HUES48 (cell line): ENCODE measurements at regions not wholly inside any gene's neighbourhood (a gene's known extent, or its start where the extent isn't known, plus 50 kb on each side); places are given as distances from the start of the nearest gene placed in this dataset.

ENCODE experiments used
- H3K27ac ChIP-seq: one replicate; pipeline ENCODE4 v1.7.0; 2013; ENCODE audit warnings: low read depth, low read length, inconsistent platforms
- H3K27me3 ChIP-seq: 2 replicates; pipeline ENCODE4 v1.6.1; 2013; ENCODE audit warnings: mild to moderate bottlenecking, low read length; ENCODE audit not compliant: control insufficient read depth, insufficient read depth
- H3K36me3 ChIP-seq: 2 replicates; pipeline ENCODE4 v1.6.1; 2013; ENCODE audit warnings: low read length; ENCODE audit not compliant: control insufficient read depth, insufficient read depth
- H3K4me1 ChIP-seq: 2 replicates; pipeline ENCODE4 v1.6.1; 2013; ENCODE audit warnings: mild to moderate bottlenecking, low read length; ENCODE audit not compliant: control insufficient read depth, insufficient read depth
- H3K4me3 ChIP-seq: 2 replicates; pipeline ENCODE4 v1.5.1; 2013; ENCODE audit warnings: mild to moderate bottlenecking, low read depth, low read length
- H3K9ac ChIP-seq: 2 replicates; pipeline ENCODE4 v1.6.1; 2013; ENCODE audit warnings: mild to moderate bottlenecking, low read depth, low read length, moderate library complexity
- H3K9me3 ChIP-seq: 2 replicates; pipeline ENCODE4 v1.6.1; 2013; ENCODE audit warnings: low read length; ENCODE audit not compliant: control insufficient read depth, insufficient read depth

DNA sequence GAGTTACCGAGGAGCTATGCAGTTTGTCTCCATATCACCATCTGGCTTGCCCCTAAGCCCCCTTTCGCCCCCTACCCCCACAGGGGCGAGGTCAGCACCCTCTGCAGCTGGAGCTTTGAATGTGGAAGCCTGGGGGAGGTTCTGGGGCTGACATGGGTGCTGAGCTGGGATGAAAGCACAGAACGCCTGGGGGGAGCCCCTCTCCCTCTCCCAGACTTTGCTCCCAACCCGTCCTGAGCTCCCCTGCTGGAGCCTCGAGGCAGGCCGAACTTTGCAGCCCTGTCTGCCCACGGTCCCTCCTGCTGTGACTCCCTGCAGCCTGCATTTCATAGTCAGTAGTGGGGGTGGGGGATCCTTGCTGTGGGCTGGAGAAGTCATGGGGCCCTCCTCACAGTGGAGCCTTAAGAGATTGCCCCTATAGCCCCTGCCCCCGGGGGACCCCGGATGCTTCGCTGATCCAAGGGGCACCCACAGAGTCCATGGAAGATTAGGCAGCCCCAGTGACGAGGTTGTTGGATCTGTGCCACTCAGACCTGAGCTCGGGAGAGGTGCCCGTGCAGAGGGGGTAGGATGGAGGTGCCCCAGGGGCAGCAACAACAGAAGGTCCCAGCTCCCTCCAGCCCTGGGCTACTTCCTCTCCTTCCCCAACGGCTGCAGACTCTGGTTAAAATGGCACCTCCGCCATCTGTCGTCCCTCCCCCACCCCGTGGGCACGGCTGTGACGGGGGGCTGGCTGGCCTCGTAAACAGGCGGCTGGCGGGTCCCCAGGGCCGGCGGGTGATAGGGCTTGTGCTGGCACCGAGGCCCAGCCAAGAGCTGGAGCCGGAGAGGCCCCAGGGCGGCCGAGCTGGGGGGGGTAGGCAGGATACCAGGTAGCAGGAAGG is 162.0 kb downstream of the C9orf50 start:
- Histone ChIP-seq H3K9me3 (no peaks in the 10 kb centered on the region), H3K36me3 (no peaks in the 10 kb centered on the region), H3K4me3 (no peak overlapping the region), H3K4me1 (peaks cover 22% of the 10 kb centered on the region), H3K27me3 (peaks cover 16% of the 10 kb centered on the region), H3K9ac (no peak overlapping the region), H3K27ac (no peak overlapping the region)

DNA sequence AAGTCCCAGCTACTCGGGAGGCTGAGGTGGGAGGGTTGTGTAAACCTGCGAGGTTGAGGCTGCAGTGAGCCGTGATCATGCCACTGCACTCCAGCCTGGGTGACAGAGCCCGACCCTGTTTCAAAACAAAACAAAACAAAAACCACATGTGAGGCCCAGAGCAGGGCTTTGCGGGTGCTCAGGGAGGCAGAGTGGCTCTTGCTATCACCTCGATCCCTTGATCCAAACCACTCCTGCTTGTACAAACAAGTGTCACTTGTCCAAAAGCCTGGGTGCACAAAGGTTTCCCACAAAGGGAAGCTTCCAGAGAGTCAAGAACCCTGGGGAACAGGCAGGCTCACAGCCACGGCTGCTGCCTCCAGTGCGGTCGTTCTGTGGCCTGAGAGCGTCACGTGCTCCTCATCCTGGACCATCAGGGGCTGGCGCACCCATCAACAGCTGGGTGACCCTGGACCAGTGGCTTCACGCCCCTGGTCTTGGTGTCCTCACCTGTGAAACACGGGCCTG is 162.7 kb downstream of the C9orf50 start:
- no peaks in the 10 kb centered on the region for H3K9me3 ChIP-seq
- peaks cover 16% of the 10 kb centered on the region for H3K27me3 ChIP-seq
- no peak overlapping the region for H3K9ac ChIP-seq
- H3K36me3 ChIP-seq = no peaks in the 10 kb centered on the region
- H3K27ac ChIP-seq = no peak overlapping the region
- no peak overlapping the region for H3K4me3 ChIP-seq
- peaks cover 22% of the 10 kb centered on the region for H3K4me1 ChIP-seq

DNA sequence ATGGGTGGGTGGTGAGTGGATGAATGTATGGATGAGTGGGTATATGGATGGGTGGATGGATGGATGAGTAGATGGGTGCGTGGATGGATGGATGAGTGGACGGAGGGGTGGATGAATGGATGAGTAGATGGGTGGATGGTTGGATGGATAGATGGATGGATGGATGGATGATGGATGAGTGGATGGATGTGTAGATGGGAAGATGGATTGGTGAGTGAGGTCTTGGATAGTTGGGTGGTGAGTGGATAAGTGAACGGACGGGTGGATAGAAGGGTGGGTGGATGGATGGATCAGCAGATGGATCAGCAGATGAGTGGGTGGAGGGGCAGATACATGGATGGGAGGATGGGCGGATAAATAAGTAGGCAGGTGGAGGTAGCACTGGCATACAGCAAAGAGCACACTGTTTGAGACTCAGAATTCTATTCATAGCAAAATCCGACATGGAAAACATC is 163.5 kb downstream of the C9orf50 start:
- no peaks in the 10 kb centered on the region for H3K9me3 ChIP-seq
- H3K4me1 ChIP-seq = peaks cover 22% of the 10 kb centered on the region
- H3K27me3 ChIP-seq = peaks cover 16% of the 10 kb centered on the region
- no peak overlapping the region for H3K4me3 ChIP-seq
- no peak overlapping the region for H3K27ac ChIP-seq
- H3K9ac ChIP-seq = no peak overlapping the region
- no peaks in the 10 kb centered on the region for H3K36me3 ChIP-seq

DNA sequence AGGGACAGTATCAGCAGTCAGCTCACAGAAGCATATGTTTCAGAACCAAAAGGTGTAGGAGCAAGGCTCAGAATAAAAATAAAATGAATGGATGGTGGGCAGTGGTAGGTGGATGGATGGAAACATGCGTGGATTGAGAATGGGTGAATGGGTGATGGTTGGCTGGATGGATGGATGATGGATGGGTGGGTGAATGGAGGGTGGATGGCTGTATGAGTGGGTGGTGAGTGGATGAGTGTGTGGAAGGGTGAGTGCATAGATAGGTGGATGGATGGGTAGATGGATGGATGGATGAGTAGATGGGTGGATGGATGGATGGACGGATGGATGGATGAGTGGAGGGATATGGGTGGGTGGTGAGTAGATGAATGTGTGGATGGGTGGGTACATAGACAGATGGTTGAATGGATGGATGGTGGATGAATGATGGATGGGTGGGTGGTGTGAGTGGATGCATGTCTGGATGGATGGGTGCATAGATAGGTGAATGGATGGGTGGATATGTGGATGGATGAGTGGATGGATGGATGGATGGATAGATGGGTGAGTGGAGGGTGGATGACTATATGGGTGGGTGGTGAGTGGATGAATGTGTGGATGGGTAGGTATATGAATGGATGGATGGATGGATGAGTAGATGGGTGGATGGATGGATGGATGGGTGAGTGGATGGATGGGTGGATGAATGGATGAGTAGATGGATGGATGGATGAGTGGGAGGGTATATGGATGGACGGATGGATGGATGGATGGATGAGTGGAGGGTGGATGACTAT is 164.2 kb downstream of the C9orf50 start:
- no peak overlapping the region for H3K9ac ChIP-seq
- no peaks in the 10 kb centered on the region for H3K36me3 ChIP-seq
- no peaks in the 10 kb centered on the region for H3K9me3 ChIP-seq
- no peak overlapping the region for H3K4me3 ChIP-seq
- H3K4me1 ChIP-seq = peaks cover 22% of the 10 kb centered on the region
- H3K27me3 ChIP-seq = peaks cover 16% of the 10 kb centered on the region
- H3K27ac ChIP-seq = no peak overlapping the region

DNA sequence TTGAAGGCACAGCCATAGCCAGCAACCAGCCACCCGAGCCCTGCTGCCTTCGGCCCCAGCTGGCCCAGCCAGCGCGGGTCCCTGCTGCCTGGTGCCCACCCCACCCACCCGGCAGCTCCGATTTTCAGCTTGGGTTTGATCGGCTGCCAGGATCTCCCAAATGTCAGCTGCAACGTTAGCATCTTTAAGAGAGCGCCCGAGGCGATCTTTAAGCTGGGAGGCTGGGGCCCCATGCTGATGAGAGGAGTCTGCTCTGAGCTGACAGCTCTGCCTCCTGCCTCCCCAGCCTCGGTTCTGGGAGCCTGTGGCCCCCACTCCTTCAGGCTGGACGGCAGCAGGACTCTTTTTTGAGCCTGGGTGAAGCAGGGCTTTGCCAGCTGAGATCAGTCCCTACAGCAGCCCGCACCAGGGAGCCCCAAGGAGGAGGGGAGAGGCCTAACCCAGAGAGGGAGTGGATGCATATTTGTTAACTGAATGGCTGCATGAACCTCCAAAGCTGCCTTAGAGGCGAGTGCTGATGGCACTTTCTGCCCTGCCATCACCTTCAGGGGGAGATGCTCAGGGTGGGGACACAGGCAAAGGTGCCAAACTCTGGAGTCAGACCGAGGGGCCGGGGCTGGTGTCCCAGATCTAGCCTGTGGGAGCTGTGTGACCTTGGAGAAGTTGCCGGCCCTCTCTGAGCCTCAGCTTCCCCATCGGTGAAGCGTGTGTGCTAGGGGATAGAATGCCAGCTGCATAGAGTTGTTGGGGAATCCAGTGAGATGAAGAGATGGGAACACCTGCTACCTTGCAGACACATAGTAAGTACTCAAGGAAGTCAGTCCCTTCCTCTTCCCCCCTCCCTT is 165.5 kb downstream of the C9orf50 start:
- no peak overlapping the region for H3K9ac ChIP-seq
- H3K4me1 ChIP-seq = peaks cover 15% of the 10 kb centered on the region
- no peak overlapping the region for H3K27ac ChIP-seq
- H3K36me3 ChIP-seq = no peaks in the 10 kb centered on the region
- H3K27me3 ChIP-seq = peaks cover 12% of the 10 kb centered on the region
- no peaks in the 10 kb centered on the region for H3K9me3 ChIP-seq
- no peak overlapping the region for H3K4me3 ChIP-seq

DNA sequence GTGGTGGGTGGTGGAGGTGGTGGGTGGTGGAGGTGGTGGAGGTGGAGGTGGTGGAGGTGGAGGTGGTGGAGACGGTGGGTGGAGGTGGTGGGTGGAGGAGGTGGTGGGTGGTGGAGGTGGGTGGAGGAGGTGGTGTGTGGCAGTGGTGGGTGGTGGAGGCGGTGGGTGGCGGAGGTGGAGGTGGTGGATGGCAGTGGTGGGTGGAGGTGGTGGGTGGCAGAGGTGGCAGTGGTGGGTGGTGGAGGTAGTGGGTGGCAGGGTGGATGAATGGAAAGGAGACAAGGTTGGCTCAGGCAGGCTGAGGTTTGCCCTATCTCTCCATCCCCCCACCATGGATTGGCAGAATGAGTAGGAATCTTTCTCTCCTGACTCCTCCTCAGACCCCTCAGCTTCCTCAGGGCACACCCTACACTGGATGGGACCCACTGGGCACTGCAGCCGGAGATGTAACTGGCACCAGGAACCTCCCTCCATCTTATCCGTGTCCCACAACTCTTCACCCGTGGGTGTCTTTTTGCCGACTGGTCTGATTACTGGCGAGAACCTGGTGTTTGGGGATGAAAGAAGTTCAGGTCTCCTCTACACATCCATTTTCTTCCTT is 166.3 kb downstream of the C9orf50 start:
- no peak overlapping the region for H3K9ac ChIP-seq
- H3K36me3 ChIP-seq = no peaks in the 10 kb centered on the region
- H3K4me1 ChIP-seq = peaks cover 13% of the 10 kb centered on the region
- no peaks in the 10 kb centered on the region for H3K9me3 ChIP-seq
- H3K27me3 ChIP-seq = peaks cover 8% of the 10 kb centered on the region
- H3K4me3 ChIP-seq = no peak overlapping the region
- H3K27ac ChIP-seq = no peak overlapping the region

DNA sequence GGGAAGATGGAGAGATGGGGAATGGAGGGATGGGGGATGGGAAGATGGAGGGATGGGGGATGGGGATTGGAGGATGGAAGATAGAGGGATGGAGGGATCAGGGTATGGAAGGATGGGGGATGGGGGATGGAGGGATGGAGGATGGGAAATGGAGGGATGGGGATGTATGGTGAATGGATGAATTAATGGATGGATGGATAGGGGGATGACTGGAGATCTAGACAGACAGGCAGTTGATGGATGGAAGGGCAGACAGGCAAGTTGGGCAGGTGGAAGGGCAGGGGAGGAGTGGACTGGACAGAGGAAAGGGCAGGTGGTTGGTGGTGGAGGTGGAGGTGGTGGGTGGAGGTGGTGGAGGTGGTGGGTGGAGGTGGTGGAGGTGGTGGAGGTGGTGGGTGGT is 167.2 kb downstream of the C9orf50 start:
- no peak overlapping the region for H3K9ac ChIP-seq
- peaks cover 5% of the 10 kb centered on the region; the same call in 1 of the 2 replicates for H3K27me3 ChIP-seq
- no peak overlapping the region for H3K27ac ChIP-seq
- H3K36me3 ChIP-seq = no peaks in the 10 kb centered on the region
- H3K4me1 ChIP-seq = peaks cover 5% of the 10 kb centered on the region
- H3K9me3 ChIP-seq = no peaks in the 10 kb centered on the region
- no peak overlapping the region for H3K4me3 ChIP-seq

DNA sequence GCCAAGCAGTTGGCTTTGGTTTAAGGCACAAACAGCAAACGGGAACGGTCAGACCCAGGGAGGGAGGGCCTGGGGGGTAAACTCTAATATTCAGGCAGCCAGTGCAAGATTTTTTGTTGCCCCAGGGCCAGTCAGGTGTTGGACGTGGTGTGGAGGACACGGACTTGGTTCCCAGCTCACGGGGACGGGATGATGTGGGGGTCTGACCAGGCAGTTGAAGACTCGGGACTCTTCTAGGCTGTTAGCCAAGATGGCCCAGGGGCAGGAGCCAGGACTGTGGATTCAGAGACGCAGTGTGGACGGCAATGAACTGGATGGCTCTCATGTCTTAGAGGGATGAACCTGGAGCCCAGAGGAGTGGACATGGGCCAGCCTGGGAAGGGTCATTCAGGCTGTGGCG is 169.2 kb downstream of the C9orf50 start:
- H3K36me3 ChIP-seq = no peaks in the 10 kb centered on the region
- H3K27me3 ChIP-seq = no peaks in the 10 kb centered on the region; the same call in none of the 2 replicates
- no peak overlapping the region for H3K9ac ChIP-seq
- H3K9me3 ChIP-seq = no peaks in the 10 kb centered on the region
- peaks cover 3% of the 10 kb centered on the region; the same call in 1 of the 2 replicates for H3K4me1 ChIP-seq
- H3K4me3 ChIP-seq = no peak overlapping the region
- no peak overlapping the region for H3K27ac ChIP-seq

DNA sequence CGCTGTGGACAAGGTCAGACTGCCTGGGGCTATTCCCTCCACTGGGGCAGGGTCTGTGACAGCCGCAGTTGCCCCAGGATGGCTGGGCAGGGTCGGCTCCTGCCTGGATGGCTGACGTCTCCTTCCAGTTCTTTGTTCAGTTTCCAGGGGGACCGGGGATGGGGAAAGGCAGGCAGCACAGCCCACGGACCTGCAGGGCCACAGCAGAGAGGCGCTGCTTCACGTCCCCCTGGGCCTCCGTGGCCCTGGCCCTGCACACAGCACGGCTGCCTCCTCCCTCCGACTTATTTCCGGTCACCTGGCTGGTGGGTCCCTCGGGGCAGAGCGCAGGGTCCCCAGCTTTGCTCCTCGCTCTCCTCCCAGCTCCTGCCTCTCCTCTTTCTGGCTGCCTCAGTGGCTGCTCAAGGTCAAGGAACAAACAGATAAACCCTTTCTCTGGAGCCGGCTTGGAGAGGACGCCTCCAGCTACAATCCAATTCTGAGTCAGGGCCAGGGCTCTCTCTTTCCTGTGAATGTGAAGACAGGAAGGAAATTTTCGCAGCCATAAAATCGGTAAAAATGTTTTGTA is 169.7 kb downstream of the C9orf50 start:
- Histone ChIP-seq H3K27ac (no peak overlapping the region), H3K9ac (no peak overlapping the region), H3K27me3 (no peaks in the 10 kb centered on the region; the same call in none of the 2 replicates), H3K36me3 (no peaks in the 10 kb centered on the region), H3K9me3 (no peaks in the 10 kb centered on the region), H3K4me3 (no peak overlapping the region), H3K4me1 (peaks cover 3% of the 10 kb centered on the region; the same call in 1 of the 2 replicates)

DNA sequence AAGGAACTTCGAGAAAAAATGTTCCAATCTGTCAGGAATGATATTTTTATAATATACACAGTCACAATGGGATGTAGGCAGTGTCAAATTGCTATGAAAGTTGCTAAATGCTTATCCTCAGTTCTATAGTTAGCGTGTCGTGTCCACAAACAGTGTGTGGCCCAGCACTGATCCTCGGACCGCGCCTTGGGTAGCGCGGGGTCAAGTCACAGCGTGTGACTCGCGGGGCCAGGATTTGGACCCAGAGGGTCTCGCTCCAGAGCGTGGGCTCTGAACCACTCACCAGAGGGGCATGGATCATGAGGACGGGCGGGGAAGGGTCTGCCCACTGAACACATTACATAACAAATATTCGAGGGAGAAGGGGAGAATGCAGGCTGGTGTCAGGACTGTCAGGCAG is 171.8 kb downstream of the C9orf50 start:
- Histone ChIP-seq H3K9ac (no peak overlapping the region), H3K36me3 (no peaks in the 10 kb centered on the region), H3K4me3 (no peak overlapping the region), H3K27ac (no peak overlapping the region), H3K4me1 (no peaks in the 10 kb centered on the region), H3K9me3 (no peaks in the 10 kb centered on the region), H3K27me3 (no peaks in the 10 kb centered on the region; the same call in 1 of the 2 replicates)
